ENCODE measurements at regions not wholly inside any gene's neighbourhood (a gene's known extent, or its start where the extent isn't known, plus 50 kb on each side); places are given as distances from the start of the nearest gene placed in this dataset.

DNA sequence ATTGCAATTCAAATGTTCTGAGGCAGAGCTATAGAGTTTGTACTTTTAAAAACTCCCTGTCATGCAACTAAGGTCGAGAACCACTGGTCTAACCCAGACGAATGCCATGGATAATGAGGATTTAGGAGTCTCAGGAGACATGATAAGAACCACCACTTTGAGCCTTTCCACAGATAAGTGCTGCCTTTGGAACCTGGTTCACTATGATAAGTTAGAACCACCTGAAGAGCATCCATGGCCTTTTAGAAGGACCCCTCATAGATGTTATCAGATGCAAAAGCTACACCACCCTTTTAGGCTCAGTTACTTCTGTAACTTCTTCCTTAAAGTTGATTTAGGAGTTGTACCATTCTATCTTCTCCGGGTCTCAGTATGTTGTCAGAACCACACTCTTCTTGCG lies 350.6 kb upstream of the CCL2 start:
- TF ChIP-seq EP300 (IDR thresholded peaks at IDR 0.05) (no peak), POLR2A (IDR thresholded peaks at IDR 0.05) (no peak)
